Transverse colon (tissue), 3 donors: ENCODE measurements at regions not wholly inside any gene's neighbourhood (a gene's known extent, or its start where the extent isn't known, plus 50 kb on each side); places are given as distances from the start of the nearest gene placed in this dataset.

ENCODE experiments used
- POLR2A ChIP-seq: fragments of 450-650 bp; IDR thresholded peaks from one replicate; pipeline ENCODE4 v1.6.1; 2016; ENCODE audit warnings: antibody characterized with exemption, mild to moderate bottlenecking, moderate library complexity
- TF ChIP-seq, protein P1 (sequence below), 5 experiments: fragments of 200-600 bp in 3 of 5; fragments of 450-650 bp in 2 of 5; sonication (generic) in 3 of 5; IDR thresholded peaks; 1 replicate in 2 of 5; 2 replicates in 3 of 5; pipeline ENCODE4 v1.5.1; 2016 to 2017; ENCODE audit warnings: antibody characterized with exemption in 5 of 5, inconsistent platforms in 3 of 5, mild to moderate bottlenecking in 2 of 5, moderate library complexity in 1 of 5

DNA sequence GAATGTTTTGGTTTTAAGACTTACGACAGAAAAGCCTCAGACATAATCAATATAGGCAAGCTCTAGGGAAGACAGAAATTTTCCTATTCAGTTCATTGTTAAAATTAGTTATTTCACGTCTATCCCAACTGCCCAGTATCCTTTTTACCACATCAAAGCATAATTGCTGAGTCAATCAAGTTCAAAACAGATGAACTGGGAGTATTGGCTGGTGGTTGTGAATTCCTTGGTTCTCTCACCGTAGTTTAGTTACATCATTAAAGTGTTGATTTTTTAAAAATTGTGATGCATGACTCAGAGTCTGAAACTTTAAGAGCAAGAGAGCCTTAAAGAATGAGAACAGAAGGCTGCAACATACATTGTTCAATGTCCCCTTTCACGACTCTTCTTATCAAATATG, 143.3 kb upstream of the FREM2 start:
- TF ChIP-seq POLR2A, result no peak
- TF ChIP-seq, protein P1, sequence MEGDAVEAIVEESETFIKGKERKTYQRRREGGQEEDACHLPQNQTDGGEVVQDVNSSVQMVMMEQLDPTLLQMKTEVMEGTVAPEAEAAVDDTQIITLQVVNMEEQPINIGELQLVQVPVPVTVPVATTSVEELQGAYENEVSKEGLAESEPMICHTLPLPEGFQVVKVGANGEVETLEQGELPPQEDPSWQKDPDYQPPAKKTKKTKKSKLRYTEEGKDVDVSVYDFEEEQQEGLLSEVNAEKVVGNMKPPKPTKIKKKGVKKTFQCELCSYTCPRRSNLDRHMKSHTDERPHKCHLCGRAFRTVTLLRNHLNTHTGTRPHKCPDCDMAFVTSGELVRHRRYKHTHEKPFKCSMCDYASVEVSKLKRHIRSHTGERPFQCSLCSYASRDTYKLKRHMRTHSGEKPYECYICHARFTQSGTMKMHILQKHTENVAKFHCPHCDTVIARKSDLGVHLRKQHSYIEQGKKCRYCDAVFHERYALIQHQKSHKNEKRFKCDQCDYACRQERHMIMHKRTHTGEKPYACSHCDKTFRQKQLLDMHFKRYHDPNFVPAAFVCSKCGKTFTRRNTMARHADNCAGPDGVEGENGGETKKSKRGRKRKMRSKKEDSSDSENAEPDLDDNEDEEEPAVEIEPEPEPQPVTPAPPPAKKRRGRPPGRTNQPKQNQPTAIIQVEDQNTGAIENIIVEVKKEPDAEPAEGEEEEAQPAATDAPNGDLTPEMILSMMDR (IDR thresholded peaks at IDR 0.05), result no peak
